B cell (primary cell): ENCODE measurements at regions not wholly inside any gene's neighbourhood (a gene's known extent, or its start where the extent isn't known, plus 50 kb on each side); places are given as distances from the start of the nearest gene placed in this dataset.
"Not testable (repeated sequence)": the region's sequence is repeated elsewhere in the genome, so short reads cannot be mapped to it uniquely, and the experiment has no call there.

Experiments used
- ATAC-seq: fragments of 200-7000 bp; cut with Tn5 transposase; one replicate; pipeline ENCODE4 v1.10.0; 2021; ENCODE audit warnings: low read depth, mild to moderate bottlenecking, moderate number of reproducible peaks, moderate library complexity
- CTCF ChIA-PET: fragments of 350-600 bp; sonication (Branson Sonifier 250); formaldehyde crosslinking; loops from one replicate; lab custom pipeline; 2021; ENCODE audit warnings: antibody characterized with exemption, inconsistent platforms; lab: Charles Lee
- POLR2A ChIA-PET: fragments of 350-600 bp; sonication (Branson Sonifier 250); formaldehyde crosslinking; loops from one replicate; lab custom pipeline; 2021; ENCODE audit warnings: antibody characterized with exemption; lab: Charles Lee
- DNase-seq: peaks from one replicate; pipeline ENCODE4 v3.0.0; 2013
- H2AFZ ChIP-seq: 2 replicates; pipeline ENCODE4 v1.6.1; 2012; ENCODE audit warnings: mild to moderate bottlenecking, low read depth, low read length; ENCODE audit not compliant: insufficient read depth, poor library complexity, severe bottlenecking
- H3K27ac ChIP-seq, 2 donors: 1 replicate in 1 of 2; 2 replicates in 1 of 2; pipeline ENCODE4 v1.5.1; 2012 to 2013; ENCODE audit warnings: low read length in 2 of 2, mild to moderate bottlenecking in 2 of 2, moderate library complexity in 1 of 2
- H3K27me3 ChIP-seq, 4 experiments: fragments of 200-600 bp in 1 of 4; sonication (generic) in 1 of 4; replicated peaks in 1 of 4; 1 replicate in 2 of 4; 2 replicates in 2 of 4; pipeline versions ENCODE4 v1.6.1 to v1.7.0; 2013 to 2016; ENCODE audit warnings: low read length in 3 of 4, mild to moderate bottlenecking in 2 of 4, mixed read lengths in 1 of 4, moderate library complexity in 1 of 4; ENCODE audit not compliant: insufficient read depth in 4 of 4, control insufficient read depth in 3 of 4; ENCODE audit errors: control extremely low read depth in 1 of 4
- H3K36me3 ChIP-seq, 2 experiments: replicated peaks in 1 of 2; 1 replicate in 1 of 2; 2 replicates in 1 of 2; pipeline versions ENCODE4 v1.6.1 to v1.7.1; 2013; ENCODE audit warnings: low read length in 1 of 2; ENCODE audit not compliant: insufficient read depth in 2 of 2, control insufficient read depth in 1 of 2; ENCODE audit errors: control extremely low read depth in 1 of 2, extremely low read depth in 1 of 2
- H3K4me1 ChIP-seq, 2 donors: fragments of 200-600 bp in 1 of 2; sonication (generic) in 1 of 2; 1 replicate in 1 of 2; 2 replicates in 1 of 2; pipeline versions ENCODE4 v1.5.1 to v1.6.1; 2013 to 2017; ENCODE audit warnings: low read length in 2 of 2; ENCODE audit not compliant: control insufficient read depth in 2 of 2, insufficient read depth in 2 of 2
- H3K4me2 ChIP-seq: replicated peaks from 2 replicates; pipeline ENCODE3; 2012; ENCODE audit warnings: mild to moderate bottlenecking, low read depth, low read length; ENCODE audit not compliant: poor library complexity, severe bottlenecking
- H3K4me3 ChIP-seq, 5 experiments: fragments of 200-600 bp in 1 of 5; sonication (generic) in 1 of 5; 1 replicate in 3 of 5; 2 replicates in 2 of 5; pipeline versions ENCODE4 v1.5.1 to v1.7.0; 2011 to 2016; ENCODE audit warnings: low read length in 4 of 5, mild to moderate bottlenecking in 4 of 5, low read depth in 2 of 5, control low read depth in 1 of 5, moderate library complexity in 1 of 5; ENCODE audit not compliant: insufficient read depth in 1 of 5; ENCODE audit errors: control extremely low read depth in 1 of 5, extremely low read depth in 1 of 5
- H3K79me2 ChIP-seq: fragments of 200-600 bp; sonication (generic); one replicate; pipeline ENCODE4 v1.6.0; 2016; ENCODE audit warnings: low read length; ENCODE audit not compliant: control insufficient read depth, insufficient read depth
- H3K9ac ChIP-seq: fragments of 200-600 bp; sonication (generic); 2 replicates; pipeline ENCODE4 v1.6.1; 2017; ENCODE audit warnings: mild to moderate bottlenecking, low read length, moderate library complexity
- H3K9me3 ChIP-seq, 3 donors: one replicate each; pipeline versions ENCODE4 v1.6.1 to v1.7.1; 2013; ENCODE audit warnings: low read length in 2 of 3; ENCODE audit not compliant: control insufficient read depth in 2 of 3, insufficient read depth in 1 of 3; ENCODE audit errors: control extremely low read depth in 1 of 3
- H4K20me1 ChIP-seq: 2 replicates; pipeline ENCODE4 v1.6.0; 2012; ENCODE audit warnings: mild to moderate bottlenecking, low read length; ENCODE audit not compliant: insufficient read depth, control insufficient read depth, poor library complexity, severe bottlenecking
- H3K27ac Mint-ChIP-seq: one replicate; pipeline ENCODE4 v1.8.0; 2021; ENCODE audit warnings: mixed read lengths
- H3K27me3 Mint-ChIP-seq: one replicate; pipeline ENCODE4 v1.8.0; 2021; ENCODE audit warnings: mixed read lengths
- H3K4me1 Mint-ChIP-seq: one replicate; pipeline ENCODE4 v1.8.0; 2021; ENCODE audit warnings: mixed read lengths
- H3K4me3 Mint-ChIP-seq: one replicate; pipeline ENCODE4 v1.8.0; 2021; ENCODE audit warnings: mixed read lengths
- H3K9me3 Mint-ChIP-seq: one replicate; pipeline ENCODE4 v1.8.0; 2022; ENCODE audit warnings: mixed read lengths; ENCODE audit not compliant: insufficient read depth
- EZH2 ChIP-seq: IDR thresholded peaks from 2 replicates; pipeline ENCODE4 v1.6.1; 2012; ENCODE audit warnings: borderline replicate concordance, low read depth, mild to moderate bottlenecking, moderate library complexity, low read length; ENCODE audit not compliant: insufficient read depth, poor library complexity, severe bottlenecking
- intact Hi-C: fragments of 100-400 bp; cut with micrococcal nuclease; formaldehyde crosslinking; loops from one replicate; pipeline ENCODE4 v1.10.0; 2022
- TF ChIP-seq, protein P1 (sequence below): fragments of 200-600 bp; IDR thresholded peaks from one replicate; pipeline ENCODE4 v1.8.0; 2022; ENCODE audit warnings: antibody characterized with exemption, mild to moderate bottlenecking

DNA sequence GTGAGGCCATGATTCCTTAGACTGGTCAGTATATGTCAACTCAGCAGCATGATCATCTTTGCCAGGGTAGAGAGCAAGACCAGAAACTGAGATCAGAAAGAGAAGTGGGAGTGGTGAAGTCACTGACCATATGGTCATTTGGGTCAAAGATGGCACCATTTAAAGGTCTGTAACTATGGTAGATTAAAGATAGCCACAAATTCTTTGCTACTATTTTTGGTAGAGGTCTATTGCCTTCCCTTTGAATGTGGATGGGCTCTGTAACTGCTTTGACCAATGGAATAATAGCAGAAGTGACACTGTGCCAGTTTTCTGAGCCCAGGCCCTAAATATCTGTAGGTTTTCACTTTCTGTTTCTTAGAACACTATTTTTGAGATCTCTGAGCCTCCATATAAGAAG, 117.6 kb downstream of the PCSK1 start:
- no peaks in the 10 kb centered on the region for H3K9me3 ChIP-seq
- H3K27ac Mint-ChIP-seq = no peak overlapping the region
- no peak overlapping the region for H3K4me3 Mint-ChIP-seq
- H3K4me3 ChIP-seq = no peak overlapping the region
- intact Hi-C loops = no loop called here
- no peaks in the 10 kb centered on the region for H4K20me1 ChIP-seq
- no peaks in the 10 kb centered on the region for H3K79me2 ChIP-seq
- no peak overlapping the region for H3K4me2 ChIP-seq
- H3K27ac ChIP-seq = no peak overlapping the region
- peaks cover 22% of the 10 kb centered on the region for H3K27me3 Mint-ChIP-seq
- ATAC-seq (no peak), DNase-seq (no peak)
- H3K9ac ChIP-seq = no peak overlapping the region
- no peak overlapping the region for H2AFZ ChIP-seq
- H3K9me3 Mint-ChIP-seq = peaks cover 3% of the 10 kb centered on the region
- H3K4me1 ChIP-seq = no peaks in the 10 kb centered on the region
- no peaks in the 10 kb centered on the region for H3K4me1 Mint-ChIP-seq
- POLR2A ChIA-PET = no interaction called here
- TF ChIP-seq, protein P1, sequence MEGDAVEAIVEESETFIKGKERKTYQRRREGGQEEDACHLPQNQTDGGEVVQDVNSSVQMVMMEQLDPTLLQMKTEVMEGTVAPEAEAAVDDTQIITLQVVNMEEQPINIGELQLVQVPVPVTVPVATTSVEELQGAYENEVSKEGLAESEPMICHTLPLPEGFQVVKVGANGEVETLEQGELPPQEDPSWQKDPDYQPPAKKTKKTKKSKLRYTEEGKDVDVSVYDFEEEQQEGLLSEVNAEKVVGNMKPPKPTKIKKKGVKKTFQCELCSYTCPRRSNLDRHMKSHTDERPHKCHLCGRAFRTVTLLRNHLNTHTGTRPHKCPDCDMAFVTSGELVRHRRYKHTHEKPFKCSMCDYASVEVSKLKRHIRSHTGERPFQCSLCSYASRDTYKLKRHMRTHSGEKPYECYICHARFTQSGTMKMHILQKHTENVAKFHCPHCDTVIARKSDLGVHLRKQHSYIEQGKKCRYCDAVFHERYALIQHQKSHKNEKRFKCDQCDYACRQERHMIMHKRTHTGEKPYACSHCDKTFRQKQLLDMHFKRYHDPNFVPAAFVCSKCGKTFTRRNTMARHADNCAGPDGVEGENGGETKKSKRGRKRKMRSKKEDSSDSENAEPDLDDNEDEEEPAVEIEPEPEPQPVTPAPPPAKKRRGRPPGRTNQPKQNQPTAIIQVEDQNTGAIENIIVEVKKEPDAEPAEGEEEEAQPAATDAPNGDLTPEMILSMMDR = no peak
- TF ChIP-seq EZH2 = no peak
- H3K27me3 ChIP-seq = peaks cover 0 to 3% (median 0%) of the 10 kb centered on the region in 4 experiments
- CTCF ChIA-PET = interaction anchor here (1.5 kb wide), 1 partner anchor 20 kb away, joined by 4 read pairs; no protein-coding TSS in a partner anchor
- no peaks in the 10 kb centered on the region for H3K36me3 ChIP-seq

DNA sequence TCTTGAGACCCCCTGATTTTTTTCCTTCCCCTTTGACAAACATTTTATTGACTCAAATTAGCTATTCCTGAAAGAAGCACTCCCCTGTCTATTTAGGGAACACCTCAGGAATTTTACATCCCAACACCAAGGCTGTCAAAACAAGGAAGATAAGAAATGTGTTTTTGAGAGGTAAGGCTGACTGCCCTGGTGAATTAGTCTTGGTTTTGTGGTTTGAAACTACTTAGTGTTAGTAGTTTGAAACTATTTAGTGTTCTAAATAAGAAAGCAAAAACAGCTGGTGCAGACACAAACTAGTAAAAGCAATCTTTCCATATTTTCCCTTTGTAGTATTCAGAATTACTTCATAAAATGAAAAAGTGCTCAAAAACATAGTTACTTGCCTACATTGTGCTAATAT, 120.7 kb downstream of the PCSK1 start:
- CTCF ChIA-PET = no interaction called here
- H3K79me2 ChIP-seq = no peaks in the 10 kb centered on the region
- TF ChIP-seq EZH2 = no peak
- TF ChIP-seq, protein P1 = no peak
- Mint-ChIP-seq H3K27me3 (peaks cover 26% of the 10 kb centered on the region), H3K27ac (no peak overlapping the region), H3K4me1 (no peaks in the 10 kb centered on the region), H3K9me3 (peaks cover 5% of the 10 kb centered on the region), H3K4me3 (no peak overlapping the region)
- no peak overlapping the region for H3K9ac ChIP-seq
- H3K4me1 ChIP-seq = no peaks in the 10 kb centered on the region
- H3K4me3 ChIP-seq = no peak overlapping the region
- POLR2A ChIA-PET = no interaction called here
- no peak overlapping the region for H2AFZ ChIP-seq
- ATAC-seq (no peak), DNase-seq (no peak)
- H3K27me3 ChIP-seq = peaks cover 0 to 3% (median 1%) of the 10 kb centered on the region in 4 experiments
- H3K27ac ChIP-seq = no peak overlapping the region
- H3K9me3 ChIP-seq = no peaks in the 10 kb centered on the region
- no peaks in the 10 kb centered on the region for H3K36me3 ChIP-seq
- H4K20me1 ChIP-seq = no peaks in the 10 kb centered on the region
- no peak overlapping the region for H3K4me2 ChIP-seq
- intact Hi-C loops = no loop called here

DNA sequence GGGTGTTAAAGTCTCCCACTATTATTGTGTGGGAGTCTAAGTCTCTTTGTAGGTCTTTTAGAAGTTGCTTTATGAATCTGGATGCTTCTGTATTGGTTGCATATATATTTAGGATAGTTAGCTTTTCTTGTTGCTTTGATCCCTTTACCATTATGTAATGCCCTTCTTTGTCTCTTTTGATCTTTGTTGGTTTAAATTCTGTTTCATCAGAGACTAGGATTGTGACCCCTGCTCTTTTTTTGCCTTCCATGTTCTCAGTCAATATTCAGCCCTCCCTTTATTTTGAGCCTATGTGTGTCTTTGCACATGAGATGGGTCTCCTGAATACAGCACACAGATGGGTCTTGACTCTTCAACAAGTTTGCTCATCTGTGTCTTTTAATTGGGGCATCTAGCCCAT, 126.0 kb downstream of the PCSK1 start:
- CTCF ChIA-PET, H3K79me2 ChIP-seq, H3K27ac Mint-ChIP-seq, H3K27ac ChIP-seq, H3K4me2 ChIP-seq, H3K9ac ChIP-seq, H3K4me3 Mint-ChIP-seq, H3K27me3 Mint-ChIP-seq, H3K36me3 ChIP-seq, H3K4me1 ChIP-seq, ATAC-seq, H3K9me3 ChIP-seq, POLR2A ChIA-PET, H3K4me3 ChIP-seq, H3K4me1 Mint-ChIP-seq, DNase-seq, H3K27me3 ChIP-seq, intact Hi-C loops, H4K20me1 ChIP-seq, H2AFZ ChIP-seq: not testable (repeated sequence)
- peaks cover 11% of the 10 kb centered on the region for H3K9me3 Mint-ChIP-seq
